Liver (tissue), 8 donors: ENCODE measurements at regions not wholly inside any gene's neighbourhood (a gene's known extent, or its start where the extent isn't known, plus 50 kb on each side); places are given as distances from the start of the nearest gene placed in this dataset.

ENCODE experiments used
- DNase-seq: peaks from one replicate; pipeline ENCODE4 v3.0.0-alpha.2; 2017; ENCODE audit warnings: low spot score
- H3K27ac ChIP-seq, 2 donors: one replicate each; pipeline ENCODE4 v1.7.0; 2013; ENCODE audit warnings: inconsistent platforms in 2 of 2, low read length in 2 of 2, control low read depth in 1 of 2, low read depth in 1 of 2, mild to moderate bottlenecking in 1 of 2
- H3K27me3 ChIP-seq, 4 donors: one replicate each; pipeline versions ENCODE4 v1.6.1 to v1.7.0; 2013; ENCODE audit warnings: low read length in 3 of 4, inconsistent platforms in 1 of 4, mild to moderate bottlenecking in 1 of 4, moderate library complexity in 1 of 4; ENCODE audit not compliant: control insufficient read depth in 4 of 4, insufficient read depth in 4 of 4
- H3K36me3 ChIP-seq, 4 donors: one replicate each; pipeline versions ENCODE4 v1.6.1 to v1.7.0; 2013; ENCODE audit warnings: low read length in 3 of 4, mild to moderate bottlenecking in 3 of 4, low read depth in 1 of 4, moderate library complexity in 1 of 4; ENCODE audit not compliant: control insufficient read depth in 4 of 4, insufficient read depth in 3 of 4
- H3K4me1 ChIP-seq, 4 donors: one replicate each; pipeline versions ENCODE4 v1.6.1 to v1.7.0; 2013; ENCODE audit warnings: low read length in 3 of 4, mild to moderate bottlenecking in 3 of 4, moderate library complexity in 1 of 4; ENCODE audit not compliant: control insufficient read depth in 4 of 4, insufficient read depth in 4 of 4
- H3K4me3 ChIP-seq, 3 donors: one replicate each; pipeline versions ENCODE4 v1.6.1 to v1.7.0; 2013; ENCODE audit warnings: low read length in 3 of 3, control low read depth in 1 of 3, low read depth in 1 of 3, mild to moderate bottlenecking in 1 of 3
- H3K9ac ChIP-seq, 2 donors: one replicate each; pipeline ENCODE4 v1.7.0; 2013; ENCODE audit warnings: low read length in 2 of 2, mild to moderate bottlenecking in 2 of 2, moderate library complexity in 2 of 2, control low read depth in 1 of 2, low read depth in 1 of 2
- H3K9me3 ChIP-seq, 4 donors: one replicate each; pipeline versions ENCODE4 v1.6.1 to v1.7.0; 2013; ENCODE audit warnings: low read length in 3 of 4; ENCODE audit not compliant: control insufficient read depth in 4 of 4
- ATF3 ChIP-seq: IDR thresholded peaks from 2 replicates; pipeline ENCODE4 v1.6.1; 2016; ENCODE audit warnings: antibody characterized with exemption
- CTCF ChIP-seq: fragments of 150-350 bp; IDR thresholded peaks from 2 replicates; pipeline ENCODE4 v1.5.1; 2017; ENCODE audit warnings: improper control_type of control experiment, low read depth, low read length; ENCODE audit not compliant: missing input control
- EGR1 ChIP-seq, 2 donors: IDR thresholded peaks; 2 replicates each; pipeline ENCODE4 v1.6.1; 2016 to 2018; ENCODE audit warnings: antibody characterized with exemption in 2 of 2, low read depth in 2 of 2
- FOXA1 ChIP-seq: IDR thresholded peaks from 2 replicates; pipeline ENCODE4 v1.6.1; 2016; ENCODE audit warnings: antibody characterized with exemption
- FOXA2 ChIP-seq: IDR thresholded peaks from 2 replicates; pipeline ENCODE4 v1.6.1; 2016; ENCODE audit warnings: antibody characterized with exemption
- GABPA ChIP-seq, 2 donors: IDR thresholded peaks in 1 of 2; conservative IDR thresholded peaks in 1 of 2; 2 replicates each; pipeline ENCODE4 v1.6.1; 2016; ENCODE audit warnings: antibody characterized with exemption in 2 of 2, mild to moderate bottlenecking in 1 of 2, moderate library complexity in 1 of 2
- HNF4A ChIP-seq, 2 donors: conservative IDR thresholded peaks; 2 replicates each; pipeline ENCODE4 v1.6.1; 2016; ENCODE audit warnings: antibody characterized with exemption in 2 of 2, mild to moderate bottlenecking in 2 of 2
- HNF4G ChIP-seq: IDR thresholded peaks from 2 replicates; pipeline ENCODE4 v1.6.1; 2016; ENCODE audit warnings: antibody characterized with exemption
- JUND ChIP-seq, 2 donors: IDR thresholded peaks; 2 replicates each; pipeline ENCODE4 v1.6.1; 2016; ENCODE audit warnings: antibody characterized with exemption in 2 of 2
- MAX ChIP-seq: IDR thresholded peaks from 2 replicates; pipeline ENCODE4 v1.6.1; 2016; ENCODE audit warnings: antibody characterized with exemption
- NR2F2 ChIP-seq: IDR thresholded peaks from 2 replicates; pipeline ENCODE4 v1.6.1; 2016; ENCODE audit warnings: antibody characterized with exemption
- RAD21 ChIP-seq, 2 donors: IDR thresholded peaks; 2 replicates each; pipeline ENCODE4 v1.6.1; 2016; ENCODE audit warnings: antibody characterized with exemption in 2 of 2, mild to moderate bottlenecking in 2 of 2
- RXRA ChIP-seq, 2 donors: IDR thresholded peaks; 2 replicates each; pipeline ENCODE4 v1.6.1; 2017 to 2018; ENCODE audit warnings: antibody characterized with exemption in 2 of 2, mild to moderate bottlenecking in 1 of 2
- SP1 ChIP-seq: IDR thresholded peaks from 2 replicates; pipeline ENCODE4 v1.6.1; 2018; ENCODE audit warnings: antibody characterized with exemption, mild to moderate bottlenecking
- TAF1 ChIP-seq: conservative IDR thresholded peaks from 2 replicates; pipeline ENCODE4 v1.6.1; 2016; ENCODE audit warnings: antibody characterized with exemption, mild to moderate bottlenecking
- YY1 ChIP-seq: IDR thresholded peaks from 2 replicates; pipeline ENCODE4 v1.6.1; 2016; ENCODE audit warnings: antibody characterized with exemption, mild to moderate bottlenecking
- ZBTB33 ChIP-seq: IDR thresholded peaks from 2 replicates; pipeline ENCODE4 v1.6.1; 2016; ENCODE audit warnings: antibody characterized with exemption
- WGBS: extraction: QIAGEN DNeasy Blood & Tissue Kit; methylation state at CpG from one replicate; pipeline ENCODE4 v1.1.7; 2013; 5-methylcytosine and 5-hydroxymethylcytosine counted together
- donor health status: healthy.
- donor health status: healthy.
- donor health status: healthy.
- donor health status: healthy.
- donor health status: healthy.

- H3K4me1 ChIP-seq: no peaks in the 10 kb centered on the region
- TF ChIP-seq TAF1 (no peak), CTCF (no peak), YY1 (no peak), FOXA1 (no peak), NR2F2 (no peak), HNF4G (no peak), RAD21 (IDR thresholded peaks at IDR 0.05) (no peak), FOXA2 (no peak), MAX (no peak), GABPA (IDR thresholded peaks at IDR 0.05 in 1 of 2, conservative IDR thresholded peaks at IDR 0.05 in 1 of 2) (no peak), RXRA (IDR thresholded peaks at IDR 0.05) (no peak), ATF3 (no peak), EGR1 (IDR thresholded peaks at IDR 0.05; ENCODE audit: low read depth in 2 of 2) (no peak), SP1 (no peak), JUND (IDR thresholded peaks at IDR 0.05) (no peak), HNF4A (conservative IDR thresholded peaks at IDR 0.05) (no peak), ZBTB33 (no peak)
- no peak for DNase-seq
- H3K9me3 ChIP-seq: no peaks in the 10 kb centered on the region
- no peaks in the 10 kb centered on the region for H3K36me3 ChIP-seq
- H3K9ac ChIP-seq: no peak overlapping the region
- 88% methylated on average over 4 of the region's 4 CpGs for WGBS
- H3K27me3 ChIP-seq: no peaks in the 10 kb centered on the region
- no peak overlapping the region for H3K27ac ChIP-seq
- no peak overlapping the region for H3K4me3 ChIP-seq
Observed at GRCh38 chr18:75884728-75885127, 457.2 kb upstream of the SMIM21 start.

- TF ChIP-seq ATF3 (no peak), HNF4A (conservative IDR thresholded peaks at IDR 0.05) (no peak), YY1 (no peak), TAF1 (no peak), FOXA1 (no peak), MAX (no peak), GABPA (IDR thresholded peaks at IDR 0.05 in 1 of 2, conservative IDR thresholded peaks at IDR 0.05 in 1 of 2) (no peak), CTCF (no peak), RXRA (IDR thresholded peaks at IDR 0.05) (no peak), SP1 (no peak), FOXA2 (no peak), EGR1 (IDR thresholded peaks at IDR 0.05; ENCODE audit: low read depth in 2 of 2) (no peak), JUND (IDR thresholded peaks at IDR 0.05) (no peak), NR2F2 (no peak)
- WGBS: 78% methylated on average over 6 of the region's 6 CpGs
- H3K4me1 ChIP-seq: no peaks in the 10 kb centered on the region
- no peak overlapping the region for H3K27ac ChIP-seq
- no peak overlapping the region for H3K4me3 ChIP-seq
- H3K9me3 ChIP-seq: no peaks in the 10 kb centered on the region
- H3K9ac ChIP-seq: no peak overlapping the region
- no peaks in the 10 kb centered on the region for H3K27me3 ChIP-seq
- DNase-seq: no peak
- no peaks in the 10 kb centered on the region for H3K36me3 ChIP-seq
Observed at GRCh38 chr18:75880925-75881504, 453.5 kb upstream of the SMIM21 start.
